SK-N-SH (cell line): ENCODE measurements at regions not wholly inside any gene's neighbourhood (a gene's known extent, or its start where the extent isn't known, plus 50 kb on each side); places are given as distances from the start of the nearest gene placed in this dataset.
A peak's percentile ranks its signal among the peaks of the same experiment; 100 is the strongest.

Experiments
- CTCF ChIA-PET: fragments of 300-600, 350-600 bp; formaldehyde crosslinking; extraction: SDS; loops from one replicate; lab custom pipeline; 2021; lab: Yijun Ruan, JAX
- POLR2A ChIA-PET: fragments of 350-600 bp; sonication (Branson Sonifier 250); formaldehyde crosslinking; extraction: SDS; loops from one replicate; lab custom pipeline; 2020; ENCODE audit warnings: antibody characterized with exemption, inconsistent platforms; lab: Yijun Ruan, JAX
- DNase-seq: peaks from one replicate; pipeline ENCODE4 v3.0.0; 2012
- H2AFZ ChIP-seq: fragments of 200-600 bp; sonication (generic); 2 replicates; pipeline ENCODE4 v1.8.1; 2016; ENCODE audit warnings: antibody characterized with exemption, mild to moderate bottlenecking, low read depth
- H3F3A ChIP-seq: fragments of 200-600 bp; sonication (generic); replicated peaks from 2 replicates; pipeline ENCODE3; 2016; ENCODE audit warnings: antibody characterized with exemption, mild to moderate bottlenecking; ENCODE audit not compliant: insufficient read depth
- H3K27ac ChIP-seq, 2 experiments: fragments of 200-500 bp in 1 of 2; fragments of 200-600 bp in 1 of 2; sonication (Bioruptor generic) in 1 of 2; sonication (generic), shearing (Covaris generic) in 1 of 2; 2 replicates each; pipeline versions ENCODE4 v1.5.1 to v1.6.1; 2014 to 2016; ENCODE audit warnings: low read depth in 2 of 2, inconsistent platforms in 1 of 2, low read length in 1 of 2, mild to moderate bottlenecking in 1 of 2, mixed read lengths in 1 of 2
- H3K27me3 ChIP-seq: fragments of 200-600 bp; sonication (generic), shearing (Covaris generic); 2 replicates; pipeline ENCODE4 v1.6.1; 2016; ENCODE audit warnings: mixed run types; ENCODE audit not compliant: insufficient read depth
- H3K36me3 ChIP-seq, 2 experiments: fragments of 200-500 bp in 1 of 2; fragments of 200-600 bp in 1 of 2; sonication (Bioruptor generic) in 1 of 2; sonication (generic) in 1 of 2; replicated peaks in 1 of 2; 2 replicates each; pipeline versions ENCODE3 to v1.5.1; 2014 to 2016; ENCODE audit warnings: low read length in 1 of 2, mild to moderate bottlenecking in 1 of 2; ENCODE audit not compliant: insufficient read depth in 2 of 2, control insufficient read depth in 1 of 2
- H3K4me1 ChIP-seq, 2 experiments: fragments of 200-500 bp in 1 of 2; fragments of 200-600 bp in 1 of 2; sonication (Bioruptor generic) in 1 of 2; sonication (generic), shearing (Covaris generic) in 1 of 2; 2 replicates each; pipeline versions ENCODE4 v1.5.1 to v1.6.1; 2014 to 2016; ENCODE audit warnings: low read depth in 1 of 2, low read length in 1 of 2, mixed run types in 1 of 2; ENCODE audit not compliant: insufficient read depth in 2 of 2, control insufficient read depth in 1 of 2
- H3K4me2 ChIP-seq: fragments of 200-600 bp; sonication (generic), shearing (Covaris generic); 2 replicates; pipeline ENCODE4 v1.6.1; 2017; ENCODE audit warnings: mixed run types
- H3K4me3 ChIP-seq, 2 experiments: fragments of 200-500 bp in 1 of 2; fragments of 200-600 bp in 1 of 2; sonication (Bioruptor generic) in 1 of 2; sonication (generic), shearing (Covaris generic) in 1 of 2; 2 replicates each; pipeline versions ENCODE4 v1.5.1 to v1.8.1; 2014 to 2016; ENCODE audit warnings: low read depth in 2 of 2, inconsistent platforms in 1 of 2, low read length in 1 of 2, mild to moderate bottlenecking in 1 of 2, mixed read lengths in 1 of 2, moderate library complexity in 1 of 2
- H3K79me2 ChIP-seq: fragments of 200-600 bp; sonication (generic); 2 replicates; pipeline ENCODE4 v1.8.1; 2017; ENCODE audit warnings: mild to moderate bottlenecking; ENCODE audit not compliant: insufficient read depth
- H3K9ac ChIP-seq: fragments of 200-600 bp; sonication (generic); 2 replicates; pipeline ENCODE4 v1.6.1; 2017; ENCODE audit warnings: mixed run types
- H3K9me2 ChIP-seq: fragments of 200-600 bp; sonication (generic); 2 replicates; pipeline ENCODE4 v1.6.1; 2017; ENCODE audit warnings: mixed run types
- H3K9me3 ChIP-seq: fragments of 200-600 bp; sonication (generic); 2 replicates; pipeline ENCODE4 v1.6.1; 2017; ENCODE audit warnings: mixed run types, mild to moderate bottlenecking, moderate library complexity
- H4K20me1 ChIP-seq: fragments of 200-600 bp; sonication (generic); 2 replicates; pipeline ENCODE4 v1.6.1; 2017; ENCODE audit warnings: mild to moderate bottlenecking, mixed run types; ENCODE audit not compliant: insufficient read depth
- EP300 ChIP-seq, 2 experiments: IDR thresholded peaks; 2 replicates each; pipeline versions ENCODE4 v1.4.0 to v1.6.1; 2012; ENCODE audit warnings: borderline replicate concordance in 1 of 2, low read depth in 1 of 2, low read length in 1 of 2
- FOSL2 ChIP-seq: IDR thresholded peaks from 2 replicates; pipeline ENCODE4 v1.4.0; 2012; ENCODE audit warnings: low read depth, mild to moderate bottlenecking, moderate library complexity, borderline replicate concordance
- GABPA ChIP-seq: IDR thresholded peaks from 2 replicates; pipeline ENCODE4 v1.4.0; 2012; ENCODE audit warnings: low read depth, mild to moderate bottlenecking
- GATA2 ChIP-seq: sonication (generic); formaldehyde crosslinking; IDR thresholded peaks from 2 replicates; pipeline ENCODE4 v1.5.0; 2020; ENCODE audit warnings: mild to moderate bottlenecking, missing genetic modification reagents
- MEF2A ChIP-seq: IDR thresholded peaks from 2 replicates; pipeline ENCODE4 v1.4.0; 2012; ENCODE audit warnings: low read depth, borderline replicate concordance
- MXI1 ChIP-seq: IDR thresholded peaks from 2 replicates; pipeline ENCODE4 v1.6.1; 2012; ENCODE audit warnings: mild to moderate bottlenecking, low read depth, low read length, improper control_type of control experiment
- NFIC ChIP-seq: IDR thresholded peaks from 2 replicates; pipeline ENCODE4 v1.4.0; 2012; ENCODE audit warnings: borderline replicate concordance
- RAD21 ChIP-seq: IDR thresholded peaks from 2 replicates; pipeline ENCODE4 v1.6.1; 2012; ENCODE audit warnings: mild to moderate bottlenecking, low read length
- RFX5 ChIP-seq: IDR thresholded peaks from 2 replicates; pipeline ENCODE4 v1.6.1; 2012; ENCODE audit warnings: mild to moderate bottlenecking, improper control_type of control experiment, low read length
- RXRA ChIP-seq: IDR thresholded peaks from 2 replicates; pipeline ENCODE4 v1.4.0; 2012; ENCODE audit warnings: low read depth, mild to moderate bottlenecking, borderline replicate concordance
- TAF1 ChIP-seq: IDR thresholded peaks from 2 replicates; pipeline ENCODE4 v1.6.1; 2012; ENCODE audit warnings: low read depth, mild to moderate bottlenecking, low read length, moderate library complexity, borderline replicate concordance
- TF ChIP-seq, protein P1 (sequence below): IDR thresholded peaks from 2 replicates; pipeline ENCODE4 v1.4.0; 2012; ENCODE audit warnings: low read depth
- TF ChIP-seq, protein P2 (sequence below): IDR thresholded peaks from 2 replicates; pipeline ENCODE4; 2012
- TF ChIP-seq, protein P3 (sequence below): IDR thresholded peaks from 2 replicates; pipeline ENCODE4 v1.6.1; 2012; ENCODE audit warnings: mild to moderate bottlenecking, low read depth, low read length, moderate library complexity
- TF ChIP-seq, protein P4 (sequence below): IDR thresholded peaks from 2 replicates; pipeline ENCODE4 v1.4.0; 2012; ENCODE audit warnings: low read depth, borderline replicate concordance

DNA sequence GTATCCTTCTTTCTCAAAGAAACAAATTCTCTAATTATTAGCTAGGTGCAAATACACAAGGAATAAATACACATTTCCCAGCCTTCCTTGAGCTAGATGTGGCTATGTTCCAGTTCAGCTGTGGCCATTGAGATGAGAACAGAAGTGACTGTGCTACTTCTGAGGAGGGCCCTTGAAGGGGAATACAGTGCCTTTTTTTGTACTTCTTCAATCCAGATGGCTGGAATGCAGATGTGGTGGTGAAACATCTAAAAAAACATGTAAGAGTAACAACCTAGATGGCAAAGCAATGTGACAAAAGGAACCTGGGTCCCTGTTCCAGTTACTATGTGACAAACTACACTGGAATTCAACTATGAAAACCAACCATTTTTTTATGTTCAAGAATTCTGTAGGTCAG lies 115.4 kb upstream of the DST start:
- TF ChIP-seq, protein P1, sequence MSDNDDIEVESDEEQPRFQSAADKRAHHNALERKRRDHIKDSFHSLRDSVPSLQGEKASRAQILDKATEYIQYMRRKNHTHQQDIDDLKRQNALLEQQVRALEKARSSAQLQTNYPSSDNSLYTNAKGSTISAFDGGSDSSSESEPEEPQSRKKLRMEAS = no peak
- no peak for TF ChIP-seq RAD21
- no peak for TF ChIP-seq TAF1
- no peak for TF ChIP-seq EP300 (IDR thresholded peaks at IDR 0.05; ENCODE audit: borderline replicate concordance in 1 of 2, low read depth in 1 of 2, low read length in 1 of 2)
- TF ChIP-seq, protein P2, sequence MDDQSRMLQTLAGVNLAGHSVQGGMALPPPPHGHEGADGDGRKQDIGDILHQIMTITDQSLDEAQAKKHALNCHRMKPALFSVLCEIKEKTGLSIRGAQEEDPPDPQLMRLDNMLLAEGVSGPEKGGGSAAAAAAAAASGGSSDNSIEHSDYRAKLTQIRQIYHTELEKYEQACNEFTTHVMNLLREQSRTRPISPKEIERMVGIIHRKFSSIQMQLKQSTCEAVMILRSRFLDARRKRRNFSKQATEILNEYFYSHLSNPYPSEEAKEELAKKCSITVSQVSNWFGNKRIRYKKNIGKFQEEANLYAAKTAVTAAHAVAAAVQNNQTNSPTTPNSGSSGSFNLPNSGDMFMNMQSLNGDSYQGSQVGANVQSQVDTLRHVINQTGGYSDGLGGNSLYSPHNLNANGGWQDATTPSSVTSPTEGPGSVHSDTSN = no peak
- no peak for TF ChIP-seq RXRA
- no peak for TF ChIP-seq NFIC
- TF ChIP-seq MEF2A = no peak
- no peak for TF ChIP-seq RFX5
- TF ChIP-seq, protein P3, sequence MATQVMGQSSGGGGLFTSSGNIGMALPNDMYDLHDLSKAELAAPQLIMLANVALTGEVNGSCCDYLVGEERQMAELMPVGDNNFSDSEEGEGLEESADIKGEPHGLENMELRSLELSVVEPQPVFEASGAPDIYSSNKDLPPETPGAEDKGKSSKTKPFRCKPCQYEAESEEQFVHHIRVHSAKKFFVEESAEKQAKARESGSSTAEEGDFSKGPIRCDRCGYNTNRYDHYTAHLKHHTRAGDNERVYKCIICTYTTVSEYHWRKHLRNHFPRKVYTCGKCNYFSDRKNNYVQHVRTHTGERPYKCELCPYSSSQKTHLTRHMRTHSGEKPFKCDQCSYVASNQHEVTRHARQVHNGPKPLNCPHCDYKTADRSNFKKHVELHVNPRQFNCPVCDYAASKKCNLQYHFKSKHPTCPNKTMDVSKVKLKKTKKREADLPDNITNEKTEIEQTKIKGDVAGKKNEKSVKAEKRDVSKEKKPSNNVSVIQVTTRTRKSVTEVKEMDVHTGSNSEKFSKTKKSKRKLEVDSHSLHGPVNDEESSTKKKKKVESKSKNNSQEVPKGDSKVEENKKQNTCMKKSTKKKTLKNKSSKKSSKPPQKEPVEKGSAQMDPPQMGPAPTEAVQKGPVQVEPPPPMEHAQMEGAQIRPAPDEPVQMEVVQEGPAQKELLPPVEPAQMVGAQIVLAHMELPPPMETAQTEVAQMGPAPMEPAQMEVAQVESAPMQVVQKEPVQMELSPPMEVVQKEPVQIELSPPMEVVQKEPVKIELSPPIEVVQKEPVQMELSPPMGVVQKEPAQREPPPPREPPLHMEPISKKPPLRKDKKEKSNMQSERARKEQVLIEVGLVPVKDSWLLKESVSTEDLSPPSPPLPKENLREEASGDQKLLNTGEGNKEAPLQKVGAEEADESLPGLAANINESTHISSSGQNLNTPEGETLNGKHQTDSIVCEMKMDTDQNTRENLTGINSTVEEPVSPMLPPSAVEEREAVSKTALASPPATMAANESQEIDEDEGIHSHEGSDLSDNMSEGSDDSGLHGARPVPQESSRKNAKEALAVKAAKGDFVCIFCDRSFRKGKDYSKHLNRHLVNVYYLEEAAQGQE = no peak
- no peak for TF ChIP-seq GATA2 (CRISPR knock-in tag)
- TF ChIP-seq MXI1 = no peak
- no peak for TF ChIP-seq GABPA
- TF ChIP-seq, protein P4, sequence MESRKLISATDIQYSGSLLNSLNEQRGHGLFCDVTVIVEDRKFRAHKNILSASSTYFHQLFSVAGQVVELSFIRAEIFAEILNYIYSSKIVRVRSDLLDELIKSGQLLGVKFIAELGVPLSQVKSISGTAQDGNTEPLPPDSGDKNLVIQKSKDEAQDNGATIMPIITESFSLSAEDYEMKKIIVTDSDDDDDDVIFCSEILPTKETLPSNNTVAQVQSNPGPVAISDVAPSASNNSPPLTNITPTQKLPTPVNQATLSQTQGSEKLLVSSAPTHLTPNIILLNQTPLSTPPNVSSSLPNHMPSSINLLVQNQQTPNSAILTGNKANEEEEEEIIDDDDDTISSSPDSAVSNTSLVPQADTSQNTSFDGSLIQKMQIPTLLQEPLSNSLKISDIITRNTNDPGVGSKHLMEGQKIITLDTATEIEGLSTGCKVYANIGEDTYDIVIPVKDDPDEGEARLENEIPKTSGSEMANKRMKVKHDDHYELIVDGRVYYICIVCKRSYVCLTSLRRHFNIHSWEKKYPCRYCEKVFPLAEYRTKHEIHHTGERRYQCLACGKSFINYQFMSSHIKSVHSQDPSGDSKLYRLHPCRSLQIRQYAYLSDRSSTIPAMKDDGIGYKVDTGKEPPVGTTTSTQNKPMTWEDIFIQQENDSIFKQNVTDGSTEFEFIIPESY = no peak
- TF ChIP-seq FOSL2 = no peak
- H3F3A ChIP-seq = peaks cover 4% of the 10 kb centered on the region
- H3K27ac ChIP-seq = peak overlapping the region in 1 of 2 experiments; percentile 30; a peak in 3 of 4 replicates
- no peaks in the 10 kb centered on the region for H3K27me3 ChIP-seq
- no peak overlapping the region for H2AFZ ChIP-seq
- no peaks in the 10 kb centered on the region for H3K9me2 ChIP-seq
- H3K9me3 ChIP-seq = no peaks in the 10 kb centered on the region
- ChIA-PET CTCF (interaction anchor here (0.8 to 3.0 kb wide), 4 partner anchors 24 to 120 kb away, joined by 3 to 10 read pairs (median 5); no protein-coding TSS in a partner anchor), POLR2A (no interaction called here)
- H3K9ac ChIP-seq = no peak overlapping the region
- H3K36me3 ChIP-seq = peaks cover 0 to 16% of the 10 kb centered on the region in 2 experiments
- H3K4me2 ChIP-seq = peak overlapping the region; percentile 18; the same call in 1 of the 2 replicates
- no peak for DNase-seq
- H4K20me1 ChIP-seq = peaks cover 71% of the 10 kb centered on the region
- no peak overlapping the region for H3K4me3 ChIP-seq
- H3K4me1 ChIP-seq = peaks cover 13 to 53% of the 10 kb centered on the region in 2 experiments
- H3K79me2 ChIP-seq = peaks cover 100% of the 10 kb centered on the region
